Stimulated activated naive CD8-positive, alpha-beta T cell treated with anti-CD3 and anti-CD28 coated beads, Interleukin-15, amount 100 ng/mL, for 72 hours (primary cell): ENCODE measurements at regions not wholly inside any gene's neighbourhood (a gene's known extent, or its start where the extent isn't known, plus 50 kb on each side); places are given as distances from the start of the nearest gene placed in this dataset.

Experiments
- ATAC-seq: fragments of 150-1000 bp; cut with Tn5 transposase; 2 replicates; pipeline ENCODE4 v1.10.0; 2021; ENCODE audit warnings: mild to moderate bottlenecking, moderate library complexity
- DNase-seq, 2 donors: peaks; one replicate each; pipeline ENCODE4 v3.0.0; 2021 to 2022
- H3K27ac Mint-ChIP-seq, 2 donors: one replicate each; pipeline ENCODE4 v1.8.0; 2022; ENCODE audit warnings: mild to moderate bottlenecking in 2 of 2, mixed read lengths in 2 of 2, moderate library complexity in 2 of 2
- H3K27me3 Mint-ChIP-seq: one replicate; pipeline ENCODE4 v1.8.0; 2022; ENCODE audit warnings: mixed read lengths
- H3K4me1 Mint-ChIP-seq: one replicate; pipeline ENCODE4 v1.8.0; 2022; ENCODE audit warnings: mild to moderate bottlenecking, mixed read lengths
- H3K4me3 Mint-ChIP-seq, 2 donors: one replicate each; pipeline ENCODE4 v1.8.0; 2022; ENCODE audit warnings: mild to moderate bottlenecking in 2 of 2, mixed read lengths in 2 of 2, moderate library complexity in 1 of 2
- H3K9me3 Mint-ChIP-seq, 2 donors: one replicate each; pipeline ENCODE4 v1.8.0; 2022; ENCODE audit warnings: mixed read lengths in 2 of 2

GRCh38 chr10:65843203-65843602 is 1082.6 kb upstream of the LRRTM3 start:
- Mint-ChIP-seq H3K27me3 (no peaks in the 10 kb centered on the region), H3K27ac (no peak overlapping the region), H3K9me3 (peaks cover 2 to 8% of the 10 kb centered on the region in 2 donors), H3K4me1 (no peaks in the 10 kb centered on the region), H3K4me3 (no peak overlapping the region)
- ATAC-seq (no peak), DNase-seq (no peak)

- H3K9me3 Mint-ChIP-seq, result peaks cover 17 to 27% of the 10 kb centered on the region in 2 donors
- no peak overlapping the region for H3K27ac Mint-ChIP-seq
- no peak overlapping the region for H3K4me3 Mint-ChIP-seq
- no peaks in the 10 kb centered on the region for H3K27me3 Mint-ChIP-seq
- no peak for DNase-seq
- H3K4me1 Mint-ChIP-seq, result no peaks in the 10 kb centered on the region
- ATAC-seq, result no peak
These were observed 1079.9 kb upstream of the LRRTM3 start for GRCh38 chr10:65845916-65846315.

- peaks cover 17 to 27% of the 10 kb centered on the region in 2 donors for H3K9me3 Mint-ChIP-seq
- no peaks in the 10 kb centered on the region for H3K27me3 Mint-ChIP-seq
- no peak overlapping the region for H3K27ac Mint-ChIP-seq
- ATAC-seq (no peak), DNase-seq (no peak)
- H3K4me1 Mint-ChIP-seq, result no peaks in the 10 kb centered on the region
- no peak overlapping the region for H3K4me3 Mint-ChIP-seq
These were observed 1079.3 kb upstream of the LRRTM3 start for GRCh38 chr10:65846541-65846940.

- Mint-ChIP-seq H3K9me3 (peaks cover 19 to 29% of the 10 kb centered on the region in 2 donors), H3K4me1 (no peaks in the 10 kb centered on the region), H3K27ac (no peak overlapping the region), H3K27me3 (no peaks in the 10 kb centered on the region), H3K4me3 (no peak overlapping the region)
- DNase-seq, result no peak
- ATAC-seq, result no peak
These were observed 1078.9 kb upstream of the LRRTM3 start for GRCh38 chr10:65846949-65847348.

- ATAC-seq, result no peak
- no peak overlapping the region for H3K27ac Mint-ChIP-seq
- no peak overlapping the region for H3K4me3 Mint-ChIP-seq
- no peaks in the 10 kb centered on the region for H3K4me1 Mint-ChIP-seq
- DNase-seq, result no peak
- no peaks in the 10 kb centered on the region for H3K27me3 Mint-ChIP-seq
- H3K9me3 Mint-ChIP-seq, result peaks cover 25 to 35% of the 10 kb centered on the region in 2 donors
These were observed 1078.2 kb upstream of the LRRTM3 start for GRCh38 chr10:65847436-65848230.

- DNase-seq (no peak), ATAC-seq (no peak)
- Mint-ChIP-seq H3K9me3 (peaks cover 0 to 11% of the 10 kb centered on the region in 2 donors), H3K4me3 (no peak overlapping the region), H3K27ac (no peak overlapping the region), H3K4me1 (no peaks in the 10 kb centered on the region), H3K27me3 (no peaks in the 10 kb centered on the region)
These were observed 1067.0 kb upstream of the LRRTM3 start for GRCh38 chr10:65858841-65859240.

- ATAC-seq (no peak), DNase-seq (no peak)
- H3K4me1 Mint-ChIP-seq, result no peaks in the 10 kb centered on the region
- H3K9me3 Mint-ChIP-seq, result peaks cover 0 to 11% of the 10 kb centered on the region in 2 donors
- no peak overlapping the region for H3K27ac Mint-ChIP-seq
- H3K4me3 Mint-ChIP-seq, result no peak overlapping the region
- no peaks in the 10 kb centered on the region for H3K27me3 Mint-ChIP-seq
These were observed 1064.6 kb upstream of the LRRTM3 start for GRCh38 chr10:65861249-65861648.
